ENCODE measurements at regions not wholly inside any gene's neighbourhood (a gene's known extent, or its start where the extent isn't known, plus 50 kb on each side); places are given as distances from the start of the nearest gene placed in this dataset.

DNA sequence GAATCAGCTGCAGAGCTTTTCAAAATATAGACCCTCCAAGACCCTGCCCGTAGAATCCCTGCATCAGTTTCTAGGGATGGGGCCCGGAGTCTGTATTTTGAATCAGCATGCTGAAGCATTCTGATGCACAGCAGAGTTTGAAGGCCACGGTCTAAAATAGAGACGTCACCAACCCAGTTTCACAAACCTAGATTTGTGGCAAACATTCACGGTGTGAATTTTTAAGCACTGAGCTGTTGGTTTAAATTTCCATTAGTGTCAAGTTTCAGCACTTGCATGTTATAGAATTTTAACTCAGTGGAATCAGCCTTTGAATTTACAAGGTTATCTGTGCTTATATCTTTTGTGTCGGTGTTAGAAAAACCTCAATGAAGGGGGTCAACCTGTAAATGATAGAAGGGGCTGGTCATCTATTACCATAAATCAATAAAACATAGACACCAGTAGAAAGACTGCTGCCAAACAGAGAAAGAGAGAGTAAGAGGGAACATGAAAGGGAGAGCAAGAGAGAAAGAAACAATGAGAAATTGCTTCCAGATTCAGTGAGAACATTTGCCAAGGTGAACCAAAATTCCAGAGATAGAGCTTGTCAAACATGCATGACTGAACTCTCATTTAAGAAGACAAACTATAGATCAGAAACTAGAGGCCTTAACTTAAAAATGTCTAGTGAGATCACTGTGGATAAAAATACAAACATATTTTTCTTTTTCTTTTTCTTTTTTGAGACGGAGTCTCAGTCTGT lies 414.9 kb downstream of the ZSWIM6 start:
- no peak for DNase-seq
- POLR2A ChIA-PET: no interaction called here

DNA sequence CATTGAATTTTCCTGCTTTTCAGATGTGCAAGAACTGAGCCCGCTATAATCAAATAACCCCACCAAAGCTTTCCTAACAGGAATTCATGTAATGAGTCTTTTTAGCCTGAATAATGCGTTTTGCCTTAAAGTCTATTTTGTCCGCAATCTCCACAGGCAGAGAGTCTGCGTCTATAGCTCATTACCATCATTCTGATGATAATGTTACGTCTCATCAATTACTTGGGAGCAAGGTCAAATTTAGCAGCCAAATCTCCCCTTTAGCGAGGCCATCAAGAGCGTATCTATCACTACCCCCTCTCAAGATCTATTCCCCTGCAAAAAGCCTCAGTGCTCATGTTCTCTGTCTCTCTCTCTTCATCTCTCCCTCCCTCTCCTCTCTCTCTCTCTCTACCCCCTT lies 416.1 kb downstream of the ZSWIM6 start:
- no peak for DNase-seq
- POLR2A ChIA-PET: no interaction called here
- Mint-ChIP-seq H3K36me3 (no peaks in the 10 kb centered on the region), H3K4me3 (no peak overlapping the region), H3K4me1 (no peaks in the 10 kb centered on the region), H3K27ac (no peak overlapping the region), H3K9me3 (peaks cover 0 to 19% (median 2%) of the 10 kb centered on the region in 9 donors), H3K27me3 (peaks cover 0 to 16% (median 5%) of the 10 kb centered on the region in 5 donors)
- ATAC-seq: no peak

More for the DNA sequence above, 414.9 kb downstream of the ZSWIM6 start:
- Mint-ChIP-seq H3K36me3 (no peaks in the 10 kb centered on the region), H3K9me3 (peaks cover 0 to 19% (median 2%) of the 10 kb centered on the region in 9 donors), H3K4me1 (no peaks in the 10 kb centered on the region), H3K27ac (no peak overlapping the region), H3K27me3 (peaks cover 0 to 16% (median 3%) of the 10 kb centered on the region in 5 donors), H3K4me3 (no peak overlapping the region)
- no peak for ATAC-seq

DNA sequence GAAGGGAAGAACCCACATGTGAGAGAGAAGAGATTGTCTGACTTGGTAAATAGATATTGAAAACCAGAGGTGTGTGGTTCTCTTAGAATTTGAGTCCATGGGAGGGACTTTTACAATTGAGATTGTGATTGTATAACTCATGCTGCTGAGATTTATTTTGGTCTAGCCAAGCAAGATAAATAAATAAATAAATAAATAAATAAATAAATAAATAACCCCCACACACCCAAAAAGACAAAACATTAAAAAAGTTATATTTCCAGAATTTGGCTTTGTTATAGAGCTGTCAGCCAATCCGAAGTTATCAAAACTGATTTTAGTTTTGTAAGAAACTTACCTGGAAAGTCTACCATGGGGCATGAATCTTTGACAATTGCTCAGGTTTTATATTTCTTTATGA lies 416.6 kb downstream of the ZSWIM6 start:
- Mint-ChIP-seq H3K9me3 (peaks cover 0 to 19% (median 2%) of the 10 kb centered on the region in 9 donors), H3K27ac (no peak overlapping the region), H3K27me3 (peaks cover 0 to 16% (median 4%) of the 10 kb centered on the region in 5 donors), H3K36me3 (no peaks in the 10 kb centered on the region), H3K4me3 (no peak overlapping the region), H3K4me1 (no peaks in the 10 kb centered on the region)
- ATAC-seq: no peak
- POLR2A ChIA-PET: no interaction called here
- no peak for DNase-seq

DNA sequence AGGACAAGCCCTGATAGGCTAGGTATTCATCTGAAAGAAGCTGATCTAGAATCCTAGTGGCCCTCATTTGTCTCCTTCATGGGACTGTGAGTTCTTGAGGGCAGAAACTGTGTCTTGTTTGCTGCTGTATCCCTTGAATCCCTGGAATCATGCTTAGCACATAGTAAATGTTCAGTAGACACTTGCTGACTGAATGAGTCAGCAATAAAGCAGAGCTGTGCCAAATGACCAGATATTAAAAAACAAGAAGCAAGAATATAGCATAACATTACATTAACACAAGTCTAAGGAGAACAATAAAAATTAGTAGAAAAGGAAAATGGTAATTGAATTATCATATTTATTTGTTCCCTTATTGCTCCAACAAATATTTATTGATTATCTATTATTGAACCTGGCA lies 420.5 kb downstream of the ZSWIM6 start:
- Mint-ChIP-seq H3K9me3 (peaks cover 0 to 9% (median 0%) of the 10 kb centered on the region in 9 donors), H3K36me3 (no peaks in the 10 kb centered on the region), H3K4me3 (no peak overlapping the region), H3K4me1 (no peaks in the 10 kb centered on the region), H3K27me3 (peaks cover 0 to 5% (median 2%) of the 10 kb centered on the region in 5 donors), H3K27ac (no peak overlapping the region)
- DNase-seq (no peak), ATAC-seq (no peak)
- POLR2A ChIA-PET: no interaction called here

DNA sequence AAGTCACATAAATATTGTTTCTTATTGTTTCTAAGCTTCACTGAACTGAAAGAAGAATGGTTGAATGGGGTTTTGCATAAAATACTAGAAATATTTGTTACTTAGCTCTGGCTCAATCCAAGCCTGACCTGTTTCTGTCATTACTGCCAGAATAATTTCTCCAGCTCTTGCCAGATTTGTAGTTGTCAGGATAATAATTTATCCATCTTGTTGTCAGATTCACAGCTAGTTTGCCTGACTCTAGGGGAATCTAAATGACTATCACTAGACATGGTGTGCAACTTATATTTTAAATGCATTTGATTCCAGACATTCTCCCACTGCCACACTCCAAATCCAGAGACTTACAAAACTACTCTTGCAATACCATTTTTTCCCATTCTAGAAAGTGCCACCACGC lies 422.7 kb downstream of the ZSWIM6 start:
- POLR2A ChIA-PET: no interaction called here
- Mint-ChIP-seq H3K9me3 (peaks cover 0 to 7% (median 2%) of the 10 kb centered on the region in 9 donors), H3K27me3 (peaks cover 0 to 8% (median 2%) of the 10 kb centered on the region in 5 donors), H3K27ac (no peak overlapping the region), H3K4me3 (no peak overlapping the region), H3K36me3 (no peaks in the 10 kb centered on the region), H3K4me1 (no peaks in the 10 kb centered on the region)
- DNase-seq: no peak
- ATAC-seq: no peak

DNA sequence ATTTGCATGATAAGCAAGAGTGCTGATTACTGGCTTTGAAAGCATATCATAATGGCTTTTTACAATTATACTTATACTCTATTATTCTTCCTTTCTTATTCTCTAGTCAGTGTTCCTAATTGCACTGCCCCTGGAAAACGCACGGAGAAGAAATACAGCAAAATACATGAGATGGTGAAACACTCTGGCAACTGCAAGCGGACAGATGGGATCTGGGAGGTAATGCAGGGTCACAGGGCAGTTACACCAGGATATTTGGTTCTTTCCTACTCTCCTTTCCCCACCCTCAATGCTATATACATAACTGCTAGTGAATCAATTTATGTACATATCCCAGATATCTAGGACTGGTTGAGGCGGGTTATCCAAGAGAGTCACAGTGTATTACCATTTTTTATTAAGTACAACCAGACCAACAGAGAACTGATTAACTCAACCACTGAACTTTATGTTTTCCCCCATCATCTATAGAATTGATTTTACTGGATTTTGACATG lies 423.7 kb downstream of the ZSWIM6 start:
- POLR2A ChIA-PET: no interaction called here
- Mint-ChIP-seq H3K27me3 (peaks cover 0 to 7% (median 2%) of the 10 kb centered on the region in 5 donors), H3K36me3 (no peaks in the 10 kb centered on the region), H3K4me1 (no peaks in the 10 kb centered on the region), H3K9me3 (peaks cover 0 to 3% (median 2%) of the 10 kb centered on the region in 9 donors), H3K4me3 (no peak overlapping the region), H3K27ac (no peak overlapping the region)
- DNase-seq (no peak), ATAC-seq (no peak)

DNA sequence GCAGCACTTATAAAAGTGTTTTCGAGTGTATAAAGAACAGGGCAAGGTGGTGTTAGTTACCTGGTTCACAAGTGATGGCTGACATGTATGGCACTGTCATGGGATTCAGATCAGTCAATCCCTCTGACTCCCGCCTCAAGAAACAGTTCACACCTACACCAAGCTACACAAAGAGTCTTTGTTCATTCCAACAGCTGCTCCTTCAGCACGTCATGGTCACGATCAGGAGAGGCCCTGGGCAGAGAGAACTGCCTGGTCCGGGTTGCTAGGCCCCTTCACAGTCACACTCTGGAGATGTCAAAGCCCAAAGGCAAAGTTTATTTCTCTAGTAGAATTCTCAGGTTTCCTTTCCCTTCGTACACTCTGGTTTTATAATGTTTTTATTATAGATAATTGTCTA lies 426.7 kb downstream of the ZSWIM6 start:
- Mint-ChIP-seq H3K9me3 (peaks cover 0 to 27% (median 3%) of the 10 kb centered on the region in 9 donors), H3K27ac (no peak overlapping the region), H3K4me1 (no peaks in the 10 kb centered on the region), H3K4me3 (no peak overlapping the region), H3K27me3 (peaks cover 0 to 4% (median 3%) of the 10 kb centered on the region in 5 donors), H3K36me3 (peaks cover 0 to 5% (median 0%) of the 10 kb centered on the region in 3 donors)
- POLR2A ChIA-PET: no interaction called here
- ATAC-seq (no peak), DNase-seq (no peak)

GRCh38 chr5:61765471-61765870 lies 433.4 kb downstream of the ZSWIM6 start:
- POLR2A ChIA-PET: no interaction called here
- Mint-ChIP-seq H3K36me3 (peaks cover 0 to 5% (median 0%) of the 10 kb centered on the region in 3 donors), H3K27ac (no peak overlapping the region), H3K4me3 (no peak overlapping the region), H3K27me3 (peaks cover 5 to 22% (median 10%) of the 10 kb centered on the region in 5 donors), H3K4me1 (no peaks in the 10 kb centered on the region), H3K9me3 (peaks cover 2 to 27% (median 8%) of the 10 kb centered on the region in 9 donors)
- ATAC-seq (no peak), DNase-seq (no peak)

DNA sequence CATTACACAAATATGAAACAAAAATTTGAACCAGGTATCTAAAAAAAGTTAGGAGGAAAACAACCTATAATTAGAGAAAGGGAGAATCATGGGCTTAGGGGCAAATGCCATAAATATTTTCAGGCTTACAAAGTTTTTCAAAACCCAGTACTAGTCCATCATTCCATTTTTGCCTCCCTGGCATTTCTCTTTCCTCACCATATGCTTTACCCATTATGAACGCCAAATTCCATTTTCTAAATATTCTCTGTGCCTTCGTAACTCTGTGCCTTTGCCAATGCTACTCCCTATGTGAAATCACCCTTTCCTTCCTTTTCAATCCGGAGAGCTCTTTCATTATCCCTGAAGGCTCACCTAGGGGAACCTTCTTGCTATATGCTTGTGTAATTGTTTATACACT lies 434.1 kb downstream of the ZSWIM6 start:
- POLR2A ChIA-PET: no interaction called here
- Mint-ChIP-seq H3K36me3 (peaks cover 0 to 5% (median 0%) of the 10 kb centered on the region in 3 donors), H3K4me3 (no peak overlapping the region), H3K27me3 (peaks cover 5 to 22% (median 10%) of the 10 kb centered on the region in 5 donors), H3K27ac (no peak overlapping the region), H3K4me1 (no peaks in the 10 kb centered on the region), H3K9me3 (peaks cover 0 to 22% (median 8%) of the 10 kb centered on the region in 9 donors)
- ATAC-seq: no peak
- no peak for DNase-seq

DNA sequence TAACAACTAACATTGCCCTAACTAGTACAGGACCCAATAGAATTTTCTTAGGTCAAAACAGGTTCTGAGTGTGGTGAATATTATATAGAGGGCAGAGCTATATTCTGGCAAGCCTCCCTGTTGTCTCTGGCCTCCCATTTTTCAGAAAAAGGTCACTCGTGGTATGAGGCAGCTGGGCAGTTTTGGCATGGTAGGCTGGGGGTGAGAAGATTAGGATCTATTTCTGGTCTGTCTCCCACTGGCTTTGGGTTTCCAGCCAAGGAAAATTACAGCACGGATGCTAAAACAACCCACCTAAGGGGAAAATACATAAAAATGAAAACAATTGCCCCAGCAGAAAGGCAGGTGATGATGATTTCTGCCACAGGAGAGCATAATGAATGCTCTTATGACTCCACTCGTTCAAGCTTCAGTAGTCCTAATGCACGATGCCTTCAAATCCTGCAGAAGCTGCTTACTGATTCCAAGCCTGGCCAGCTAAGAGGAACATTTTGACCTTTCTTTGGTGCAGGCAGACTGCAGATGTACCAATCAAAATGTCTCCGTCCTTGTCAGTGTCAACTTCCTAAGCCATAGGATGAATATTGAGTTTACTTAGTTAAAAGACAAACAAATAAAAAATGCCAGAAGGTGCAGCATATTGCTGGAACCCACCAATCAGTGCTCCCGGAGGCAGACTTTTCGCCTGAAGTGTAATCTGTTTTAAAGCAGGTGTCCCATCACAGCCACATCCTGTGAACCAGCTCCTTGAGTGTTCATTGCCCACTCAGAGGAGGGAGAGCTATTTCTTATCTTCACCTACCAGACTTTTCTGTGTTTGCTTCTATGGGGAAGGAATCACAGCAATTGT lies 435.4 kb downstream of the ZSWIM6 start:
- no peak overlapping the region for H3K4me3 Mint-ChIP-seq
- no peak for ATAC-seq
- no peaks in the 10 kb centered on the region for H3K4me1 Mint-ChIP-seq
- H3K27ac Mint-ChIP-seq: no peak overlapping the region
- H3K27me3 Mint-ChIP-seq: peaks cover 7 to 36% (median 12%) of the 10 kb centered on the region in 5 donors
- DNase-seq: no peak
- POLR2A ChIA-PET: no interaction called here
- no peaks in the 10 kb centered on the region for H3K36me3 Mint-ChIP-seq
- H3K9me3 Mint-ChIP-seq: peaks cover 1 to 11% (median 6%) of the 10 kb centered on the region in 9 donors

DNA sequence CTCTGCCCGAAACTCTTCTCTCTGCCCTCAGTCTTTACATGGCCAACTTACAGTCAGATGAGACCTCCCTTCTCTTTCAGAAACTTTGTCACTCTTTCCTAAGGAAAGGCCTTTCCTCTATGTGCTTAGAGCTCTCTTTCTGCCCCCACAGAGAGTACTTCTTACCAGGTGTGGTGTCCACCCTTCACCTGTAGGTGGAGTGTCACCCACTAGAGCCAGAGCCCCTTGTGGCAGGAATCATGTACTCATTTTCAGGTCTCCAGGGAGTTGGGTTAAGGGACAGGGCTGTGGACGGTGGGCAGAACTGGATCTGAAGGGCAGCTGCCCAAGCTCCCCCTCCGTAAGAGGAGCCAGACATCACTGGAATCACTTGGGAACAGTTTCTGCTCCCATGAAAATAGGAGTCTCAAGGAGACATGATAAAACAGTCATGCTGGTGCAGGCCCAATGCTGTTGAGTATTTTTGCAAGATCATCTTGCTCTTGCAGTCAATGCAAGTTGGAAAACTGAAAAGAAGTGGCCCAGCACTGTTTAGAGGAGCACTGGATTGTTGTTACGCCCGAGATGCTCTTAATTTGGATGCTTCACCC lies 436.7 kb downstream of the ZSWIM6 start:
- no peak overlapping the region for H3K27ac Mint-ChIP-seq
- H3K9me3 Mint-ChIP-seq: peaks cover 0 to 11% (median 3%) of the 10 kb centered on the region in 9 donors
- POLR2A ChIA-PET: no interaction called here
- no peaks in the 10 kb centered on the region for H3K36me3 Mint-ChIP-seq
- peaks cover 7 to 43% (median 13%) of the 10 kb centered on the region in 5 donors for H3K27me3 Mint-ChIP-seq
- H3K4me3 Mint-ChIP-seq: no peak overlapping the region
- no peaks in the 10 kb centered on the region for H3K4me1 Mint-ChIP-seq
- ATAC-seq (peak in 1 of 2 donors; percentile 23), DNase-seq (no peak)

GRCh38 chr5:61771062-61771461 lies 439.0 kb downstream of the ZSWIM6 start:
- H3K36me3 Mint-ChIP-seq: no peaks in the 10 kb centered on the region
- H3K27me3 Mint-ChIP-seq: peaks cover 9 to 45% (median 16%) of the 10 kb centered on the region in 5 donors
- ATAC-seq (no peak), DNase-seq (no peak)
- H3K27ac Mint-ChIP-seq: no peak overlapping the region
- H3K9me3 Mint-ChIP-seq: peaks cover 0 to 2% (median 0%) of the 10 kb centered on the region in 9 donors
- POLR2A ChIA-PET: no interaction called here
- H3K4me1 Mint-ChIP-seq: no peaks in the 10 kb centered on the region
- no peak overlapping the region for H3K4me3 Mint-ChIP-seq

GRCh38 chr5:61771808-61772207 lies 439.8 kb downstream of the ZSWIM6 start:
- Mint-ChIP-seq H3K36me3 (no peaks in the 10 kb centered on the region), H3K9me3 (peaks cover 0 to 2% (median 0%) of the 10 kb centered on the region in 9 donors), H3K4me1 (no peaks in the 10 kb centered on the region), H3K4me3 (no peak overlapping the region), H3K27me3 (peaks cover 14 to 41% (median 14%) of the 10 kb centered on the region in 5 donors), H3K27ac (no peak overlapping the region)
- POLR2A ChIA-PET: no interaction called here
- ATAC-seq: no peak
- DNase-seq: no peak

All from naive thymus-derived CD8-positive, alpha-beta T cell (primary cell).